SU-DHL-6 (cell line): ENCODE measurements at regions not wholly inside any gene's neighbourhood (a gene's known extent, or its start where the extent isn't known, plus 50 kb on each side); places are given as distances from the start of the nearest gene placed in this dataset.

Source experiments
- CTCF ChIP-seq: fragments of 200-600 bp; sonication (generic); IDR thresholded peaks from one replicate; pipeline ENCODE4 v1.5.1; 2017; ENCODE audit warnings: antibody characterized with exemption, mild to moderate bottlenecking, low read length, moderate library complexity; ENCODE audit not compliant: insufficient read depth, poor library complexity, severe bottlenecking
- EZH2phosphoT487 ChIP-seq: fragments of 200-600 bp; sonication (generic), shearing (Covaris generic); conservative IDR thresholded peaks from 2 replicates; pipeline ENCODE4 v1.6.1; 2018; ENCODE audit warnings: mild to moderate bottlenecking, antibody characterized with exemption, low read length, moderate library complexity, mixed read lengths

GRCh38 chr7:113446791-113447190, 328.4 kb upstream of the SMIM30 start:
- no peak for TF ChIP-seq CTCF
- TF ChIP-seq EZH2phosphoT487, result no peak
